ENCODE measurements at regions not wholly inside any gene's neighbourhood (a gene's known extent, or its start where the extent isn't known, plus 50 kb on each side); places are given as distances from the start of the nearest gene placed in this dataset.

GRCh38 chr11:13227676-13228255 lies 49.8 kb upstream of the BMAL1 start:
- no peak for TF ChIP-seq CTCF (IDR thresholded peaks at IDR 0.05; ENCODE audit: low read depth, low read length, missing control alignments)
- in situ Hi-C loops (cut with HindIII; ENCODE audit: low sequenced_read_pairs), result no loop called here
- H3K4me3 ChIP-seq (ENCODE audit: low read depth, low read length), result no peak overlapping the region
- no peak for DNase-seq (ENCODE audit: low read depth)

All from astrocyte of the cerebellum (primary cell).